NCI-H2196 treated with DMSO at 0.1 percent for 48 hours (cell line): ENCODE measurements at regions not wholly inside any gene's neighbourhood (a gene's known extent, or its start where the extent isn't known, plus 50 kb on each side); places are given as distances from the start of the nearest gene placed in this dataset.

Source experiments
- DNase-seq: peaks from one replicate; lab custom pipeline; 2025; ENCODE audit not compliant: unreplicated experiment; lab: John Stamatoyannopoulos, UW

DNA sequence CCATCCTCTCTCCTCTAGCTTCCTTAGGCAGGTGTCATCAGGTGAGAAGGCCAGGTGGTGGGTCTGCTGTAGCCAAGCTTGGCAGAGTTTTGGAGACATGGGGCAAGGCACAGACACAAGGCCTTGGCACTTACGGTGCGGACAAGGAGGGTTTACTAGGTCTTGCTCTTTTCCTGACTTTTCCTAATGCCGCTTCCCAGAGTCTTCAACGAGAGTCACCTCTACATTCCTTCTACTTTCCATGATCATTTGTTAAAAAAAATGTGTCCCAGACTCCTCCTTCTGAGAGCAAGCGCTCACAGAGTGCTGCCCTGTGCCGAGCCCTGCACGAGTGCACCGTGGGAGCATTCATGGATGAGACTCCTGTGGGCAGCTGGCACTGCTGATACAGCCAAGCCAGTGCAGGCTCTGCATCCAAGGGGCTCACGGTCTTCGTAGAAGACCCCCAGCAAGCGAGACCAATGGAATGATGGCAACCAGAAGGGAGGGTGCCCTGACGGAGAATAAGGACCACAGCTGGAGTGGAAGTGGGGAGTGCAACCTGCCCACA, 243.0 kb upstream of the MKI67 start:
- DNase-seq = no peak

DNA sequence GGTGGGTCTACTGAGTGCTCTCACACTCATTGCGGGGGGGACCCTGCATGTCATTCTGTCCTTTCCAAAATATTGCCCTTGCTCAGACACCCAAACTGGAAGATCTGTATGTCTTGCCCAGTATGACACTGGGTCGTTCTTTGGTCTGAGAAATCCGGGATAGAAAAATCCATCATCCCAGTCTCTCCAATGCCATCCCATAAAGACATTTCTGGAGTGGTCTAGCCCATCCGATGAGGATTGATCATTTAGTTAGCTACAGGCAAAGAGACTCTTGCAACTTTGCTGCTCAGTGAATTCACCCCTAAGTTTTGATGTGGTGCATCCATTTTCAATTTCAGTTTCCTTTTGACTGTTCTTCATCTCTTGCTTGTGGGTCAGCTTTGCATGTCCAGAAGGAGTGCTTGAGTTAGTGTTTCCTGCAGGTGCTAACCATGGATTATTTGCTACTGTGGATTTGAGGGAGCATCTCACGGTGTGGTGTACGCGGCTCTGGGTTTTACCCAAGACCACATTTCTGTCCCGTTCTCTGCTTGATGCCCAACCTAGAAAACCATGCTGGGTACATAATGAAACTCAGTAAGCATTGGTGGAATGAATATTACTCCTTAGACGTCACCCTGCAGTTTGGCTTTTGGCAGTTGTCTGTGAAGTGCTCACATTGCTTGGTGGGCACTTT, 247.0 kb upstream of the MKI67 start:
- no peak for DNase-seq

DNA sequence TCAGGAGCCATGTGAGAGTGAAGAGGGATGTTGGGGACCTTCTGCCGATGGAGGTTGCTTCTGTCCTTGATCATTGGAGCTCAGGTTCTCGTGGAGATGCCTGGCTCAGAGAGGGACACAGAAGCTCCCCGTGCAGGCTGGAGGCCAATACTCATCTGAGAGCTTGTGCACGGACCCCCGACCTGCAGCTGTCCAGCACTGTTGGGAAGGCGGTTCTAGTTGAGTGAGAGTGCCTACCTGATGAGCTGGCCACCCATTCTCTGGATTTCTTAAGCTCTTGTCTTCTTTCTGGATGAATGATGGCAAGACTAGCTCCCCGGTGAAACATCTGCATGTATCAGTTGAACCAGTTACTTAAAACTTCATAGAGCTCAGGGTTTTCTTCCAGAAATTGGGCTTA, 247.6 kb upstream of the MKI67 start:
- DNase-seq = no peak

DNA sequence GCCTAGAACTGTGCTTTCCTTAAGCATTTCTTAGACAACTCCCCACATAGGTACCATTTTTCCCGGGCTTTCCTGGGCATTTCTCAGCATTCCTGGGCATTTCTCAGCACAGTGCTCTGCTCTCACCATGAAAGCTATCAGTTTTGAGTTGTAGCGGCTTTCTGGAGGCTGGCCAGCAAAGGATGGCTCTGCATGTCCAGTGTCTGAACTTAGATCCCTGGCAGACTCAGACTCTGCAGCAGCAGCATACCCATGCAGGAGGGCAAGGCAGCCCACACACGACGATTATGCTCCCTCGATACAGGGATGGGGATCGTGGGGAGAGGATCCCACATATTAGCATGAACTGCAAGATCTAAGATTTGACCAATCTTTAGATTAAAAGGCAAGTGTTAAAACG, 248.9 kb upstream of the MKI67 start:
- no peak for DNase-seq

DNA sequence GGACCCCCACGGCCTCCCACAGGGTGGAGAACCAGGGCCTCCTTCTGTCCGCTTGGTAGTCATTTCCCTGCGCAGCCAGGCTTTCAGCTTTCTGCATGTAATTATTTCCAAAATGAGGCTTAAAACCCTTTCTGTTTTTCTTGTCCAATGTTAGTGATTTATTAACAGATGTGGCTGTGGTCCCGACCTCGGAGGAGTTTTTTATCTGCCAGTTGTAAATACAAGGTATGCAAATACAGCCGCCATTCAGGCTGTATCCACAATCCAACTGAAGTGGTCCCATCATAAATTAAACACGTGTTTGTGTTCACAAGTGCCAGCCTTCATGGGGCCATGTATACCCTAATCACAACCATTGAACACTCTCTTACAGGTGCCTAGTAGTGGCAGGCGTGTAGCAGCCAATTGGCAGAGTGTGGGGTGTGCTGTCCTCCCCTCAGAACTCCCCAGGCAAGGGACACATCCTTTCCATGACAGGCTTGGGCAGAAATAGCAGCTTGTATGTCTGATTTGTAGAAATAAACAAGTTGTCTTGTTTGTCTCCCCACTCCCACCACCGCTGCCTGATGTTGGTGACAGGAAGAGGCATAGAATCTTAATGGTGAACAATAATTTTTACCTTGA, 251.3 kb upstream of the MKI67 start:
- no peak for DNase-seq

DNA sequence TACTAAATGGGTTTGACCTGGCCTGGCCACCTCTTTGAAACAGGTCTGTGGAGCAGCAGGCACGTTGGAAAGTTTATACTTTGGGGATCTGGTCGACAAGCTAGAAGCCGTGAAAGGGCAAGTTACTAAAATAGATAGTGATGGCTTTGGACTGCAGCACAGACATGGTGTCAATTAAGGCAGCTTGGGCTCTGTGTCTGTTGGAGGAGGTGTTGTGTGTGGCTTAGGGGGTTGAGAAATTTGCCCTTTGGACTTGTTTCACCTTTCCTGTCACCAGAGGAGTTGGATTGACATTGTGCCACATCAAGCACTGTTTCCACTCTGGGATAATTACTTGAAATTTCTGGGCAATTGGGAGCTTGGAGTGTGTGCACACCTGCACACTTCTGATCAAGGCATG, 251.8 kb upstream of the MKI67 start:
- DNase-seq = no peak

DNA sequence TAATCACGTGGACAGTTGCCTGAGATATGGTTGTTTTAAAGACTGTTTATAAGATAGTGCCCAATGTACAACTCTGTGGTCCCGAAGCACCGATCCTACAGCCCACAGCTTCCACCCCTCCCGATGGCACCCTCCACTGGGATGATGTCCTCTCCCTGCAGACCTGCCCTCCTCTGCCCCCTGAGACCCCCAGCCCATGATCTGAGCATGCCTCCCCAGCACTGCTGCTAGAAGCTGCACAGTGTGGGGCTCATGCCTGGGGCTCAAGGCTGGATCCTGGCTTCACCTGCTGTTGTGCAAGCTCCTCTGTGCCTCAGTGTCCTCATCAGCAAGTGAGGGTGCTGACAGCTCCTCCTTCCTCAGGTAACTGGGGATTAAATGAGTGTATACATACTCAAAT, 254.7 kb upstream of the MKI67 start:
- DNase-seq = no peak

DNA sequence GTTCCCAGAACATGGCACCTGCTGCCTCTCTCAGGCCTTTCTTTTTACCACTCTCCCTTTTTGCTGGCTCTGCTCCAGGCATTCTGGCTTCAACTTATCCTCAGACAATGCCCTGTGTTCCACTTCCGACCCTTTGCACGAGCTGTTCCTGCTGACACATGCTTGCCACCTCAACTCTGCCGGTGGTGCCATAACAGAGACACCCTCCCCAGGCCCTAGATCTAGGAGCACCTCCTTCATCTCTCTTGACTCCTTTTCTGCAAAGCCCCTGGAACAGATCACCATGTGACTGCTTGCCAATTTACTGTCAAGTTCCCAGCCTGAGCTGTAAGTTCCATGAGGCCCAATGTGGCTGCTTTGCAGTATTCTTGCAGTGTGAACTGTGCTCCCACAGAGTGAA, 256.0 kb upstream of the MKI67 start:
- DNase-seq = no peak

DNA sequence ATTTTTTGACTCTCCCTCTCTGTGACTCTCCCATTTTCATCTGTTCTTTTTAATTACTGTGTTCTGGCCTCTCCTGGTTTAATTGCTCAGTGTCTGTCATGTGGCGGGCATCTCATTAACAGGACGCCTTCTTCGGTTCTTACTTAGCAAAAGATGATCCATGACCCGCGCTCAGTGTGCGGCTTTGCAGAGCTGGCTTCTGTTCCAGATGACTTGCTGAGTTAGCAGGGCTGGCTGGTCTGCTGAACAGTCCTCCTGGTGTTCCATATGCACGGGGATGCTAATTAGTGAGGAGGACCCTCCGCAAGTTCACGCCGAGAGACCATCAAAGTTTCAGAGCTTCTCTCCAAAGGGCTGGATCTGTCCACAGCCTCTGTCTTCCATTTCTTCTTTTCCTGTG, 258.6 kb upstream of the MKI67 start:
- DNase-seq = no peak

DNA sequence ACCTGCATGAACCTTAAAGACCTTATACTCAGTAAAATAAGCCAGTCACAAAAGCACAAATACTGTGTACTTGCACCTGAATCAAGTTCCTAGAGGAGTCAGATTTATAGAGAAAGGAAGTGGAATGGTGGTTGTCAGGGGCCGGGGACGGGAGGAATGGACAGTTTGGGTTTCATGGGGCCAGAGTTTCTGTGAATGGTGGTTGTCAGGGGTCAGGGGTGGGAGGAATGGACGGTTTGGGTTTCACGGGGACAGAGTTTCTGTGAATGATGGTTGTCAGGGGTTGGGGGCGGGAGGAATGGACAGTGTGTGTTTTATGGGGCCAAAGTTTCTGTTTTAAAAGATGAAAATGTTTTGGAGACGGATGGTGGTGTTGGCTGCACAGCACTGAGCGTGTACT, 260.0 kb upstream of the MKI67 start:
- no peak for DNase-seq

DNA sequence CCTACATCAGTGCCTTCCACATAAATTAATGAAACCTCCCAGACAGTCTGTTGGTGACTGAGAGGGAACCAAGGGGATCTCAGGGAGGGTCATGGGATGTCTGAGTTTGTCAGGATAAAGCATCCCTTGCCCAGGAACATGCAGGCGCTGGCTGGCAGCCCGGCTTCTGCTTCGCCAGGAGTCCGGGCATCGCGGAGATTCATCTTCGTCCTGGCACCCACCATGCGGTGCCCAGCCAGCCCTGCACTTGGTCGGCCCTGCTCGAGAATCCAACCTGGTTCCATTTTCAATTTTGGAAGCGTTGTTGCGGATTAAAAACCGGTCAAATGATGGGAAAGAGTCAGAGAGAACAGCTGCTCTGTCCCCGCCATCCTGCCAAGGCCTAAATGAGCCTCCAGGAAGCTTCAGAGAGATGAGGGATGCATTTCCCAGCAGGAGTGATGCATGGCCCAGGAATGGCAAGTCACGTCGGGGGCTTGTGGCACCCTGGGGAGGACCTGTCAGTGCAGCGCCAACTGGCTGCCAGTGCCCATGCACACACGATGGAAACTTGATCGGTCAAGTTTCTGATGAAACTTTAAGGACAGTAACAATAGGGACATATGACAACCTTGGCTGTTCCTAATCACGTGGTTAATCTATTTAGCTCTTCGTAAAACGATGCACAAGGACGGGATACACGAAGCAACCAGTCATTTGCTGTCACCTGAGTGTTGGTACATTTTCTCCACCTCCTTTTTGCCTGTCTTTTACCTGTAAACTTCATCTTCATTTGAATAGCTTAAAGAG, 260.8 kb upstream of the MKI67 start:
- no peak for DNase-seq

DNA sequence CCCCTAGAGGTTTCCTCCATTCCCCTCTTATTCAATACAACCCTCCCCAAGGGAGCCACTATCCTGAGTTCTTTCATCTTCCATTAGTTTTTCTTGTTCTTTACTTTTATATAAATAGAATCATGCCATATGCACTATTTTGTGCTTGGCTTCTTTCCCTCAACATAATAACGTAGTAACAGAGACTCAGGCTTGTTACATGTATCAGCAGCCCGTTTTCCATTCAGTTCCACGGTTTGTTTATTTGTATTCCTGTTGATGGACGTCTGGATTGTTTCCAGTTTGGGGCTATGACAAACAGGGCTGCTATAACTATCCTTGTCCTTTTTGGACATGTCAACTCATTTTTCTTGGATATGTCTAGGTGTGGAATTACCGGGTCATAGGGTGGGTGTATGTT, 264.4 kb upstream of the MKI67 start:
- DNase-seq = no peak

DNA sequence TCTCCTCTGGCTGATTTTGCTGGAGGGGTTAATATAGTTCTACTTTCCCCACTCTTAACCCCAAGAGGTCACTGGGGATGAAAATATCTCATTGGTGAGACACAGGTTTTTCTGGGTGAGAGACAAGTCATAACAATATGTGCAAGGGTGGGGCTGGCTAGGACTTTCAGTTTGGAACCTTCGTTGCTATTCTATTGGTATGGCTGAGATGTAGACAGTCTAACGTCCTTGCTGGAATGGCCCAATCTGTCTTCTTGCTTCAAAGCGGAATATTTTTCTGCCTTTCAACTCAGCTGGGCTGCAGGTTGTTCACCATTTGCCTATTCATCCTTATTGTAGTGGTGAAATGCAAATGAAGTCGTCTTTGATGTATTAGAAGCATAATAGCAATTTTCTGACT, 267.3 kb upstream of the MKI67 start:
- no peak for DNase-seq

DNA sequence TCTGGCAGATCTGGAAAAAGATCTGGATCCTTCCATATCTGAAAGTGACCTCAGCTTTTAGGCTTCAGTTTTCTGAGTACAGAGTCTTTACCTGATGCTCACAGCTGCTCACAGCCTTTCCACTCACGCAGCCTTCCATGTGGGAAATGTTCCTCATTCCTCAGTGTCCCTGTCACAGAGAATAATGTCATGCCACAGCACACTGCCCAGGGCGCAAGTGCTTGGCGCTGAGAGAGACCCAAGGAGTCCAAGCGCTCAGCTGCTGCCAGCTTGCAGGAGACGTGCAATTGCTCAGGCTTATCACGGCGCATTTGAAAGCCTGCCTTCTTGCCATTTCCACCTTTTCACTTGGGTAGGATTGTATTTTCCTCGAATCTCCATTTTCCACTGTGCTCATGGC, 271.9 kb upstream of the MKI67 start:
- no peak for DNase-seq

DNA sequence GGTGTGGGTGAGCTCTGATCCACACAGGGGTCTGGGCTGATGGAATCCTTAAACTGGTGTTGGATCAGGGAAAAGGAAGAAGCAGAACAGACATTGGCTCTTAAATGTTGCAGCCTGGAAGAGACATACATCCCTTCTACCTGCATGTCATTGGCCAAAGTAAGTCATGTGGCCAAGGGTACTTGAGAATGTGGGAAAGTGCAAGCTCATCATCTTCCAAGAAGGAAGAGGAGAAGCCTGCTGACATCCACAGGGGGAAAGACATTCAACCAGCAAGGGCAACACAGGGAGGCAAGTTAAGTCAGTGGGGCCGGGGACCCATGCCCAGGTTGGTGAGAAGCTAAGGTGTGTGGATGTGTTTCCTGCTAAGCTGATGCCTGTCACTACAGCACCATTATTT, 272.8 kb upstream of the MKI67 start:
- no peak for DNase-seq

DNA sequence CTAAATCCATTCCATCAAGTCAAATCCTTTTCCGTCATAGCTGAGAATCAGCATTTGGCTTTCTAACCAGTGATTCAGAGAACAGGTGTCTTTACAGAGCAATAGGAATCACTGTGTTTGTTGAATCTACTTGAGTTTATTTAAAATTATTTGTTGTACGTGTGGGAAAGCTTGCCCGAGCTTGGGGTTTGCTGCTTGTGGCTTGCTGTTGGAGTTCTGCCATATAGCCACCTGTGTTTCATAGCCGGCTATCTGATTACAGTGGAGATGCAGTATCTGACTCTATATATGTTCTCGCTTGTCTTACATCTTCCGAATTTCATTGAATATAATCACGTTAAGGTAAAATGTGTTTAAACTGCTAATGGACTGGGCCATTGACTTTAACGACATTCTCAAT, 274.3 kb upstream of the MKI67 start:
- DNase-seq = no peak

DNA sequence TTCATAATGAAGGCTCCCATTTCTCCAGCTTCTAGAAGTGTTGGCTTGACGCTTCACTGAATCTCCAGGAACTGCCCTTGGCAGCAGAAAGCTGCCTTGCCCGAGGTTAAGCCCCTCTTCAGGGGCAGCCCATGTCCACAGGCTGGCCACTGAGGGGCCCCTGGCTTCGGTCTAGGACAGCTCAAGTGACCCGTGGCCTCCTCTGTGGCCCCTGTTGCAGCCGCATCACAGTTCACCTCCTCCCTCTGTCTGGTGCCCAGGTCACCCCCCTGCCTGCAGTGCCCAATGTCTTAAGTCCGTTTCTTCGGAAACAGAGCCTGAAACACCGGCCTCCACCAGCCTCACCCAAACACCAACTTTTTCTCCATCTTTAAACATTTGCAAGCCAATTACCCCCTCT, 279.2 kb upstream of the MKI67 start:
- DNase-seq = no peak

DNA sequence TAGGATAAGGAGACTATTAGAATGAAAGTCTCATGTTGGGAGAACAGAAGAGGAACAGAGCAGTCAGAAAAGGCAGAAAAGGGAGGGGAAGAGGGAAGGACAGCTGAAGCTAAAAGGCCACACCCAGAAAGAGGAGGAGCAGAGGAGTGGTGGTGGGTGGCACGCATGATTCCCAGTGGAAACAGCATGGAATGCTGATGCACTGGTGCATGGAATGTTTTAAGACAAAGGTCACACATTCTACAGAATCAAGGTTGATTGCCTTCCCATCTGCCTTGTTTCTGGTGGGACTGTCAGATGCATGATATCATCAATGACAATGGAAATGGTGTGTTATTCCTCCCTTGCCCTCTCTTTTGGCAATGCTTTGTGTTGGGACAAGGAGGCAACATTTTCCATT, 285.4 kb upstream of the MKI67 start:
- no peak for DNase-seq

DNA sequence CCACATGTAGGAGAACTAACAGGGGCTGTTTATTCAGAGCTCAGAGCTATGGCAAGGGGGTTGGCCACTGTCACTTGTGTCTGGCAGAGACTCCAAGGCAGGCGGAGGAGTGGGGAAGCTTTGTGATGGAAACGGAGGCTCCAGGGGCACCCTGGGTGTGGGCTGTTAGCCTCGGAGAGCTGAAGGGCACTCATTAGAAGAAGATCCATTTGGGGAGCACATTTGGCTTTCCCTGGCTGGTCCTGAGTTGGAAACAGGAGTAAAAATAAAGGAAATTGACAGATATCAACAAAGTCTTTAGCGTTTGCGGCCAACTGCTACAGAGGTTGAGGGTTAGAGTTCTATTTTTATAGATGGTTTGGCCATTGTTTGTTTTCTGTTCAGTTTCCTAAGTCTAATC, 288.3 kb upstream of the MKI67 start:
- no peak for DNase-seq

DNA sequence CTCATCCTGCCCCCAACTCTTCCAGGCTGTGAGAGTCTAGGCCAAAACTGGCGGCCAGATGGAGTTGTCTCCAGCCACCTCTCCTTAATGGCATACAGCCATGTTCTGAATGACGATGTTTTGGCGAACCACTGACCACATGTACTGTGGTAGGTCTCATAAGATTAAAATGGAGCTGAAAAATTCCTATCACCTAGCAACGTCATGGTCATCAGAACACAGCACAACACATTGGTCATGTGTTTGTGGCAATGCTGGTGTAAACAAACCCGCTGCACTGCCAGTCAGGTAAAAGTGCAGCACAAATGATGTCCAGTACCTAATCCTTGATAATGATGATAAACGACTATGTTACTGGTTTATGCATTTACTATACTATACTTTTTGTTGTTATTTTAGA, 290.0 kb upstream of the MKI67 start:
- no peak for DNase-seq

DNA sequence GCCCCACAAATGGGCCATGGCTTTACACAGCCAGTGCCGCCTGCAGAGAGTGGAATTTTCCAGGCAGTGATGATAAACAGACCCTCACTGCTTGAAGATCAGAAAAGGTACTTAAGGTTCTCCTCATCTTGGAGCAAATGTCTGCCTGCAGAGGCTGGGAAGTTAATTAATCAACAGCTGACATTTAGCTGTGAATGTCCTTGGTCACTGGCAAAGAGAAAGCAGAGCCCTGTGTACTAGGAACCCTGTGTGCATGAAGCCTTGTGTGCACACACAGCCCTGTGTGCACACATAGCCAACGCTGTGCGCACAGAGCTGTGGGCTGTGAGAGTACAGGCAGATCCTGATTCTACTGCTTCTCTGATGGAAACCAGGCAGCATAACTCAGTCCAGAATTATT, 291.6 kb upstream of the MKI67 start:
- DNase-seq = no peak

DNA sequence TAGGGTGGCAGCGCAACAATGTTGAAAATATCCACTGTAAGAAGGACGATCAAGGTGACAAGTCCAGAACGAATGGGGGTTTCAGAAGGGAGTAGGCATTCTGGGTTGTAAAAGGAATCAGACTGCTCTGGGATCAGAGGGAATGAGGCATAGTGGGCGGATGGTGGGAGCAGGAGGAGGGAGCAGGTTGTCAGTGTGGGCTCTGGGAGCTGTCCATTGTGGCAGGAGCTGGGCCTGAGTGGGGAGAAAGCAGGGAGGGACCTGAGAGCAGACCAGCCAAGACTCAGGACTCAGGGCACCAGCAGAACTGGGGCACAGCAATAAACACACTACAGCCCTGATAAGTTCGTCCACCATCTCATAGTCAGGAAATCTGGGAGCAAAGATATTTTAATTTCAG, 292.6 kb upstream of the MKI67 start:
- no peak for DNase-seq
